Fibroblast of lung (primary cell): ENCODE measurements at regions not wholly inside any gene's neighbourhood (a gene's known extent, or its start where the extent isn't known, plus 50 kb on each side); places are given as distances from the start of the nearest gene placed in this dataset.

Source experiments
- DNase-seq, 2 donors: peaks; one replicate each; pipeline versions ENCODE4 v3.0.0 to v3.0.0-alpha.2; 2010; ENCODE audit warnings: low read depth in 2 of 2
- H2AFZ ChIP-seq: 2 replicates; pipeline ENCODE4 v1.5.1; 2012; ENCODE audit warnings: low read length, control low read depth, inconsistent platforms
- H3K27ac ChIP-seq: 2 replicates; pipeline ENCODE4 v1.5.1; 2011; ENCODE audit warnings: low read length, control low read depth; ENCODE audit not compliant: insufficient read depth
- H3K27me3 ChIP-seq: 2 replicates; pipeline ENCODE4 v1.5.1; 2011; ENCODE audit warnings: mild to moderate bottlenecking, low read length; ENCODE audit not compliant: control insufficient read depth, insufficient read depth
- H3K36me3 ChIP-seq: 2 replicates; pipeline ENCODE4 v1.5.1; 2011; ENCODE audit warnings: low read length; ENCODE audit not compliant: control insufficient read depth, insufficient read depth
- H3K4me1 ChIP-seq: 2 replicates; pipeline ENCODE4 v1.5.1; 2011; ENCODE audit warnings: low read length; ENCODE audit not compliant: control insufficient read depth, insufficient read depth; ENCODE audit errors: extremely low read depth
- H3K4me2 ChIP-seq: 2 replicates; pipeline ENCODE4 v1.5.1; 2011; ENCODE audit warnings: low read length, control low read depth; ENCODE audit not compliant: insufficient read depth; ENCODE audit errors: extremely low read depth
- H3K4me3 ChIP-seq, 4 experiments: fragments of 200-600 bp in 1 of 4; sonication (generic) in 1 of 4; replicated peaks in 1 of 4; 2 replicates each; pipeline ENCODE4 v1.5.1; 2011 to 2016; ENCODE audit warnings: low read length in 4 of 4, low read depth in 3 of 4, mild to moderate bottlenecking in 3 of 4, control low read depth in 2 of 4, inconsistent platforms in 1 of 4, mixed read lengths in 1 of 4; ENCODE audit not compliant: insufficient read depth in 1 of 4; ENCODE audit errors: control extremely low read depth in 1 of 4
- H3K79me2 ChIP-seq: 2 replicates; pipeline ENCODE4 v1.5.1; 2012; ENCODE audit warnings: mild to moderate bottlenecking, low read length, inconsistent platforms; ENCODE audit not compliant: control insufficient read depth, insufficient read depth
- H3K9ac ChIP-seq: 2 replicates; pipeline ENCODE4 v1.5.1; 2011; ENCODE audit warnings: mild to moderate bottlenecking, low read length, control low read depth; ENCODE audit not compliant: insufficient read depth
- H3K9me3 ChIP-seq: 2 replicates; pipeline ENCODE4 v1.5.1; 2012; ENCODE audit warnings: low read depth, low read length; ENCODE audit not compliant: control insufficient read depth, insufficient read depth
- H4K20me1 ChIP-seq: 2 replicates; pipeline ENCODE4 v1.5.1; 2011; ENCODE audit warnings: low read length; ENCODE audit not compliant: control insufficient read depth, insufficient read depth; ENCODE audit errors: extremely low read depth
- CTCF ChIP-seq, 2 donors: IDR thresholded peaks in 1 of 2; conservative IDR thresholded peaks in 1 of 2; 1 replicate in 1 of 2; 2 replicates in 1 of 2; pipeline ENCODE4 v1.5.1; 2011 to 2012; ENCODE audit warnings: low read length in 2 of 2, control low read depth in 1 of 2, inconsistent platforms in 1 of 2, low read depth in 1 of 2, mild to moderate bottlenecking in 1 of 2
- EZH2 ChIP-seq: IDR thresholded peaks from 2 replicates; pipeline ENCODE4 v1.5.1; 2012; ENCODE audit warnings: low read length, control low read depth, mild to moderate bottlenecking; ENCODE audit errors: missing control alignments

GRCh38 chr19:27861411-27861975 is 1351.5 kb downstream of the UQCRFS1 start:
- Histone ChIP-seq H2AFZ (no peak overlapping the region), H3K9me3 (no peaks in the 10 kb centered on the region), H3K36me3 (no peaks in the 10 kb centered on the region), H3K79me2 (no peaks in the 10 kb centered on the region), H3K4me1 (no peaks in the 10 kb centered on the region), H3K27ac (no peak overlapping the region), H3K27me3 (no peaks in the 10 kb centered on the region), H3K4me3 (no peak overlapping the region), H3K4me2 (no peak overlapping the region), H4K20me1 (no peaks in the 10 kb centered on the region), H3K9ac (no peak overlapping the region)
- DNase-seq, result no peak
- TF ChIP-seq EZH2 (no peak), CTCF (conservative IDR thresholded peaks at IDR 0.05 in 1 of 2, IDR thresholded peaks at IDR 0.05 in 1 of 2; ENCODE audit: low read depth in 1 of 2, low read length in 2 of 2) (no peak)

GRCh38 chr19:27860309-27860934 is 1352.5 kb downstream of the UQCRFS1 start:
- H3K27ac ChIP-seq, result no peak overlapping the region
- H4K20me1 ChIP-seq, result no peaks in the 10 kb centered on the region
- no peak for DNase-seq
- no peaks in the 10 kb centered on the region for H3K9me3 ChIP-seq
- H3K27me3 ChIP-seq, result no peaks in the 10 kb centered on the region
- H3K79me2 ChIP-seq, result no peaks in the 10 kb centered on the region
- H3K36me3 ChIP-seq, result no peaks in the 10 kb centered on the region
- no peak overlapping the region for H3K9ac ChIP-seq
- H3K4me3 ChIP-seq, result no peak overlapping the region
- no peaks in the 10 kb centered on the region for H3K4me1 ChIP-seq
- no peak overlapping the region for H2AFZ ChIP-seq
- no peak for TF ChIP-seq EZH2
- no peak for TF ChIP-seq CTCF (conservative IDR thresholded peaks at IDR 0.05 in 1 of 2, IDR thresholded peaks at IDR 0.05 in 1 of 2; ENCODE audit: low read depth in 1 of 2, low read length in 2 of 2)
- no peak overlapping the region for H3K4me2 ChIP-seq

DNA sequence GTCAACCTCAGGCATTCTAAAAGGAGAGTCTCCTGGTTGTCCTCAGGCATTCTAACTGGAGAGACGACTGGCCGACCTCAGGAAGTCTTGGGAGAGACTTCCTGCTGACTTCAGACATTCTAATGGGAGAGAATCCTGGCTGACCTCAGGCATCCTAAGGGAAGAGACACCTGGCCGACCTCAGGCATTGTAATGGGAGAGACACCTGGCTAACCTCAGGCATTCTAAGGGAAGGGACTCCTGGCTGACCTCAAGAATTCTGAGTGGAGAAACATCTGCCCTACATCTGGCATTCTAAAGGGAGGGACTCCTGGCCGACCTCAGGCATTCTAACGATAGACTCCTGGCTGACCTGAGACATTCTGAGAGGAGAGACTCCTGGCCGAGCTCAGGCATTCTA is 1353.3 kb downstream of the UQCRFS1 start:
- Histone ChIP-seq H3K4me1 (no peaks in the 10 kb centered on the region), H3K4me3 (no peak overlapping the region), H3K4me2 (no peak overlapping the region), H3K36me3 (no peaks in the 10 kb centered on the region), H4K20me1 (no peaks in the 10 kb centered on the region), H3K27ac (no peak overlapping the region), H3K9me3 (no peaks in the 10 kb centered on the region), H3K79me2 (no peaks in the 10 kb centered on the region), H2AFZ (no peak overlapping the region), H3K27me3 (no peaks in the 10 kb centered on the region), H3K9ac (no peak overlapping the region)
- DNase-seq, result no peak
- TF ChIP-seq EZH2 (no peak), CTCF (conservative IDR thresholded peaks at IDR 0.05 in 1 of 2, IDR thresholded peaks at IDR 0.05 in 1 of 2; ENCODE audit: low read depth in 1 of 2, low read length in 2 of 2) (no peak)
